ENCODE measurements at regions not wholly inside any gene's neighbourhood (a gene's known extent, or its start where the extent isn't known, plus 50 kb on each side); places are given as distances from the start of the nearest gene placed in this dataset.

DNA sequence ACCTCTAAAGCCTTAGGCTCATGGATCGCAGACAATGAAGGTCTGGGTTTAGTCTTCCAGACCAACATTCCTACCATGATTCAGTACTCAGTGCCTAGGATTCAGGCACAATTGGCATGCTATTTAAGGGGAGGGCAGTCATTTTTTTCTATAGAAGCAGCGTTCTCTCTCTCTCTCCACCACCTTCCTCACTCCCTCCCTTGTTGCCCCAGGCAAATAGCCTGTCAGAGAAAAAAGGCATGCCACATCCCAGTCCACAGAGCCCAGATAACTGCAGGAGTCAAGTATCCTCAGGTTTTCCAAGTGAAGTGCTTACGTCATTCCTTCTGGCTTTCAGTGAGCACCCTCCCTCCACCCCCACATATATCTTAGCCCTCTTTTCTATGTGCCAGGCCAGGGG is 533.0 kb downstream of the BCOR start:
- Histone ChIP-seq H3K4me3 (replicated peaks in 1 of 3) (no peak overlapping the region), H3K27ac (no peak overlapping the region), H3K9me3 (no peaks in the 10 kb centered on the region), H3K4me1 (no peaks in the 10 kb centered on the region), H3K27me3 (no peaks in the 10 kb centered on the region), H3K36me3 (no peaks in the 10 kb centered on the region)
- DNase-seq = no peak
- WGBS, 2 donors = 78 to 90% methylated on average over 3 of the region's 3 CpGs
- intact Hi-C loops (cut with DNase I) = no loop called here
- TF ChIP-seq POLR2A (IDR thresholded peaks at IDR 0.05) = no peak
- TF ChIP-seq, protein P1, sequence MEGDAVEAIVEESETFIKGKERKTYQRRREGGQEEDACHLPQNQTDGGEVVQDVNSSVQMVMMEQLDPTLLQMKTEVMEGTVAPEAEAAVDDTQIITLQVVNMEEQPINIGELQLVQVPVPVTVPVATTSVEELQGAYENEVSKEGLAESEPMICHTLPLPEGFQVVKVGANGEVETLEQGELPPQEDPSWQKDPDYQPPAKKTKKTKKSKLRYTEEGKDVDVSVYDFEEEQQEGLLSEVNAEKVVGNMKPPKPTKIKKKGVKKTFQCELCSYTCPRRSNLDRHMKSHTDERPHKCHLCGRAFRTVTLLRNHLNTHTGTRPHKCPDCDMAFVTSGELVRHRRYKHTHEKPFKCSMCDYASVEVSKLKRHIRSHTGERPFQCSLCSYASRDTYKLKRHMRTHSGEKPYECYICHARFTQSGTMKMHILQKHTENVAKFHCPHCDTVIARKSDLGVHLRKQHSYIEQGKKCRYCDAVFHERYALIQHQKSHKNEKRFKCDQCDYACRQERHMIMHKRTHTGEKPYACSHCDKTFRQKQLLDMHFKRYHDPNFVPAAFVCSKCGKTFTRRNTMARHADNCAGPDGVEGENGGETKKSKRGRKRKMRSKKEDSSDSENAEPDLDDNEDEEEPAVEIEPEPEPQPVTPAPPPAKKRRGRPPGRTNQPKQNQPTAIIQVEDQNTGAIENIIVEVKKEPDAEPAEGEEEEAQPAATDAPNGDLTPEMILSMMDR (IDR thresholded peaks at IDR 0.05) = no peak

- no peak for DNase-seq
- Histone ChIP-seq H3K36me3 (no peaks in the 10 kb centered on the region), H3K4me1 (peaks cover 5 to 7% of the 10 kb centered on the region in 2 donors), H3K27ac (no peak overlapping the region), H3K4me3 (replicated peaks in 1 of 3) (no peak overlapping the region), H3K27me3 (no peaks in the 10 kb centered on the region), H3K9me3 (no peaks in the 10 kb centered on the region)
- WGBS, 2 donors = 58 to 60% methylated on average over 3 of the region's 3 CpGs
- TF ChIP-seq, protein P1 (IDR thresholded peaks at IDR 0.05) = no peak
- no peak for TF ChIP-seq POLR2A (IDR thresholded peaks at IDR 0.05)
- intact Hi-C loops (cut with DNase I) = no loop called here
Measured at GRCh38 chrX:39574178-39574577, 523.6 kb downstream of the BCOR start.

DNA sequence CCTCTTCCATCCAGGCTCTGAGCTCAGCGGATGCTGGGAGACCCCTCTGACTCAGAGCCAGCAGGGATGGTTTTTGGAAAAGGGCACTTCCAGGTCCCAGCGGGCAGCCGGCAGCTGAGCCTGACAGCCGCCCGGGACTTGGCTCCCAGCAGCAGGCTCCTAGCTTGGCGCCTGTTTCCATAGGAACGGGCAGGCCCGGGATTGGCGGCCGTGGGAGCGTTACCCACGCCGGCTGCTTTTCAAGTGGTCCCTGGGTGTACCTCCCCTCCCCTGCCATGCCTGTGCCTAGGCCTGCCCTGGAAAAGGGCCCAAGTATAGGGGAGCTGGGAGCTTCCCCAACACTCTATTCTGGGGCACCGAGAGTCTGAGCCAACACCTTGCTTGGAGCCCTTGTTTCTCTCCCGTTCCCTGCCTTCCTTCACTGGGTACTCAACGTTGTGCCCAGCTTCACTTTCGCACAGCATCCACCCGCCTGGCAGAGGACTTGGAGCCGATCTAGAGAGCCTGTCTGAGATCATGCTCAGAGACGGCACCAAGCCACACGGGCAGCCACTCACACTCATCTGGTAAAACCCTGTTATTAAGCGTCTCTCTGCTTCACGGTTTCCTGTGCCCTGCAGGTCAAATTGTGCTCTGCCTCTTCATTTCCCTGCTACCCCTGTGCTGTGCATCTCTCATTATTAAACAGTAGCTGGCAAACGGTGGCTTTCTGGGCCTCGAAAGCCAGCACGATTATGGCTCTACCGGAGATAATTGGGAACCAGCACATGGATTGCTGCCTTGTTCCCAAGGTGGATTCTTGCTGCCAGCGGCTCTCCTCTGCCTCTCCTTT is 521.5 kb downstream of the BCOR start:
- no peak overlapping the region for H3K27ac ChIP-seq
- 47 to 53% methylated on average over 3 to 9 of the region's 28 CpGs for WGBS, 2 donors
- peaks cover 5 to 7% of the 10 kb centered on the region in 2 donors for H3K4me1 ChIP-seq
- DNase-seq = peak; percentile 44 to 50
- no peak for TF ChIP-seq POLR2A (IDR thresholded peaks at IDR 0.05)
- TF ChIP-seq, protein P1 (IDR thresholded peaks at IDR 0.05) = no peak
- H3K4me3 ChIP-seq (replicated peaks in 1 of 3) = no peak overlapping the region
- intact Hi-C loops (cut with DNase I) = no loop called here
- H3K9me3 ChIP-seq = no peaks in the 10 kb centered on the region
- no peaks in the 10 kb centered on the region for H3K36me3 ChIP-seq
- no peaks in the 10 kb centered on the region for H3K27me3 ChIP-seq

GRCh38 chrX:39577206-39577984 is 520.4 kb downstream of the BCOR start:
- H3K27ac ChIP-seq = peak overlapping the region in 2 of 3 donors; percentile 18 to 30
- H3K4me1 ChIP-seq = peaks cover 5 to 7% of the 10 kb centered on the region in 2 donors
- no peak overlapping the region for H3K4me3 ChIP-seq (replicated peaks in 1 of 3)
- H3K27me3 ChIP-seq = no peaks in the 10 kb centered on the region
- intact Hi-C loops (cut with DNase I) = no loop called here
- no peaks in the 10 kb centered on the region for H3K9me3 ChIP-seq
- H3K36me3 ChIP-seq = no peaks in the 10 kb centered on the region
- WGBS, 2 donors = 22 to 32% methylated on average over 12 to 13 of the region's 13 CpGs
- DNase-seq = peak in 1 of 2 donors; percentile 5
- TF ChIP-seq, protein P1 (IDR thresholded peaks at IDR 0.05) = no peak

All from thyroid gland (tissue), 4 donors.